HepG2 (cell line): ENCODE measurements at regions not wholly inside any gene's neighbourhood (a gene's known extent, or its start where the extent isn't known, plus 50 kb on each side); places are given as distances from the start of the nearest gene placed in this dataset.

ENCODE experiments used
- ATAC-seq: fragments of 200-7000 bp; cut with Tn5 transposase; 3 replicates; pipeline ENCODE4 v1.9.1; 2020; ENCODE audit warnings: mild to moderate bottlenecking, moderate library complexity
- BruUV-seq: library from RNA; stranded (reverse); fragments of 400-500 nt; replicated peaks from 2 replicates; lab custom pipeline; 2021; lab: Mats Ljungman, UMichigan
- CTCF ChIA-PET: fragments of 300-600 bp; formaldehyde crosslinking; extraction: SDS; loops from one replicate; lab custom pipeline; 2021; ENCODE audit warnings: low total read pairs, inconsistent platforms, low intra/inter-chr PET ratio; lab: Yijun Ruan, JAX
- POLR2A ChIA-PET: fragments of 350-600 bp; sonication (Branson Sonifier 250); formaldehyde crosslinking; loops from one replicate; lab custom pipeline; 2020; ENCODE audit warnings: antibody characterized with exemption, inconsistent platforms; lab: Yijun Ruan, JAX
- DNase-seq: peaks from one replicate; pipeline ENCODE4 v3.0.0-alpha.2; 2015; ENCODE audit warnings: low spot score
- FAIRE-seq: peaks from 3 replicates; lab custom pipeline; 2011; peaks lifted over from hg19 to GRCh38; lab: Jason Lieb, UNC
- H2AFZ ChIP-seq: one replicate; pipeline ENCODE4 v1.6.1; 2011; ENCODE audit warnings: low read length, inconsistent platforms
- H3K27ac ChIP-seq: fragments of 300-600 bp; 3 replicates; pipeline ENCODE4 v1.8.0; 2011; ENCODE audit warnings: mixed run types, mild to moderate bottlenecking, mixed read lengths, low read length, inconsistent platforms; ENCODE audit not compliant: insufficient read depth; ENCODE audit errors: extremely low read length
- H3K27me3 ChIP-seq, 2 experiments: fragments of 200-600 bp in 1 of 2; 2 replicates in 1 of 2; 3 replicates in 1 of 2; pipeline versions ENCODE4 v1.6.0 to v1.8.0; 2011; ENCODE audit warnings: low read length in 2 of 2, mild to moderate bottlenecking in 2 of 2, moderate library complexity in 2 of 2, inconsistent platforms in 1 of 2; ENCODE audit not compliant: insufficient read depth in 2 of 2, control insufficient read depth in 1 of 2
- H3K36me3 ChIP-seq, 2 experiments: fragments of 200-600 bp in 1 of 2; replicated peaks in 1 of 2; 2 replicates in 1 of 2; 3 replicates in 1 of 2; pipeline versions ENCODE4 v1.5.1 to v1.8.0; 2011; ENCODE audit warnings: low read length in 2 of 2, inconsistent platforms in 1 of 2; ENCODE audit not compliant: insufficient read depth in 2 of 2, control insufficient read depth in 1 of 2
- H3K4me1 ChIP-seq: 2 replicates; pipeline ENCODE4 v1.5.1; 2012; ENCODE audit warnings: low read length, inconsistent platforms; ENCODE audit not compliant: insufficient read depth
- H3K4me2 ChIP-seq: 2 replicates; pipeline ENCODE4 v1.6.0; 2011; ENCODE audit warnings: low read depth, low read length, inconsistent platforms
- H3K4me3 ChIP-seq, 3 experiments: fragments of 200-600 bp in 1 of 3; sonication (generic), shearing (Covaris generic) in 1 of 3; replicated peaks in 1 of 3; 2 replicates each; pipeline ENCODE4 v1.5.1; 2011 to 2016; ENCODE audit warnings: low read length in 3 of 3, inconsistent platforms in 2 of 3, low read depth in 2 of 3, mild to moderate bottlenecking in 2 of 3, control low read depth in 1 of 3, mixed read lengths in 1 of 3; ENCODE audit not compliant: insufficient read depth in 1 of 3
- H3K79me2 ChIP-seq: one replicate; pipeline ENCODE4 v1.6.1; 2011; ENCODE audit warnings: low read length, inconsistent platforms; ENCODE audit not compliant: insufficient read depth
- H3K9ac ChIP-seq: 2 replicates; pipeline ENCODE4 v1.6.0; 2011; ENCODE audit warnings: mild to moderate bottlenecking, low read depth, low read length, inconsistent platforms; ENCODE audit not compliant: insufficient read depth
- H3K9me3 ChIP-seq: 2 replicates; pipeline ENCODE4 v1.5.1; 2012; ENCODE audit warnings: mild to moderate bottlenecking, low read length
- H4K20me1 ChIP-seq: 2 replicates; pipeline ENCODE4 v1.6.0; 2011; ENCODE audit warnings: inconsistent platforms, mild to moderate bottlenecking, low read length, moderate library complexity; ENCODE audit not compliant: insufficient read depth
- ARNT ChIP-seq: fragments of 450-650 bp; IDR thresholded peaks from 2 replicates; pipeline ENCODE4 v1.6.1; 2017
- CBX5 ChIP-seq: sonication (generic); formaldehyde crosslinking; IDR thresholded peaks from 2 replicates; pipeline ENCODE4 v1.4.0; 2020; ENCODE audit warnings: missing genetic modification reagents, borderline replicate concordance
- CENPX ChIP-seq: sonication (generic); formaldehyde crosslinking; IDR thresholded peaks from 2 replicates; pipeline ENCODE4 v1.9.0; 2021; ENCODE audit warnings: mild to moderate bottlenecking, missing genetic modification reagents, moderate library complexity
- KLF15 ChIP-seq: sonication (generic); formaldehyde crosslinking; IDR thresholded peaks from 2 replicates; pipeline ENCODE4 v1.8.1; 2023; ENCODE audit warnings: borderline replicate concordance, mild to moderate bottlenecking, inconsistent platforms, missing genetic modification reagents, mixed read lengths
- RAD51 ChIP-seq: fragments of 450-650 bp; IDR thresholded peaks from 2 replicates; pipeline ENCODE4 v1.6.1; 2016; ENCODE audit warnings: borderline replicate concordance
- RBAK ChIP-seq: sonication (generic); formaldehyde crosslinking; IDR thresholded peaks from 2 replicates; pipeline ENCODE4 v1.5.1; 2020; ENCODE audit warnings: mild to moderate bottlenecking, missing genetic modification reagents
- RCOR2 ChIP-seq: IDR thresholded peaks from 2 replicates; pipeline ENCODE4 v1.6.1; 2016; ENCODE audit warnings: missing biosample characterization, missing genetic modification reagents
- REXO4 ChIP-seq: sonication (generic); formaldehyde crosslinking; IDR thresholded peaks from 2 replicates; pipeline ENCODE4 v1.8.0; 2022; ENCODE audit warnings: missing genetic modification reagents, mild to moderate bottlenecking, borderline replicate concordance
- RXRB ChIP-seq: IDR thresholded peaks from 2 replicates; pipeline ENCODE4 v1.6.1; 2016; ENCODE audit warnings: borderline replicate concordance, missing genetic modification reagents, missing compliant biosample characterization
- SMC3 ChIP-seq: IDR thresholded peaks from 2 replicates; pipeline ENCODE4 v1.6.1; 2011; ENCODE audit warnings: low read length, improper control_type of control experiment
- SP5 ChIP-seq: IDR thresholded peaks from 2 replicates; pipeline ENCODE4 v1.6.1; 2016; ENCODE audit warnings: low read depth, borderline replicate concordance
- SRY ChIP-seq: sonication (generic); formaldehyde crosslinking; IDR thresholded peaks from 2 replicates; pipeline ENCODE4 v1.8.0; 2022; ENCODE audit warnings: mild to moderate bottlenecking, missing genetic modification reagents
- ZFP82 ChIP-seq: sonication (generic); formaldehyde crosslinking; IDR thresholded peaks from 2 replicates; pipeline ENCODE4 v1.5.1; 2020; ENCODE audit warnings: mild to moderate bottlenecking, missing genetic modification reagents, borderline replicate concordance
- ZNF20 ChIP-seq: sonication (generic); formaldehyde crosslinking; IDR thresholded peaks from 2 replicates; pipeline ENCODE4 v1.4.0; 2020; ENCODE audit warnings: mild to moderate bottlenecking, moderate library complexity, missing genetic modification reagents
- ZNF225 ChIP-seq: sonication (generic); formaldehyde crosslinking; IDR thresholded peaks from 2 replicates; pipeline ENCODE4 v1.4.0; 2020; ENCODE audit warnings: mild to moderate bottlenecking, missing genetic modification reagents
- ZNF414 ChIP-seq: sonication (generic); formaldehyde crosslinking; IDR thresholded peaks from 2 replicates; pipeline ENCODE4 v1.5.0; 2020; ENCODE audit warnings: missing genetic modification reagents
- ZNF607 ChIP-seq: sonication (generic); formaldehyde crosslinking; IDR thresholded peaks from 2 replicates; pipeline ENCODE4 v1.5.1; 2020; ENCODE audit warnings: missing genetic modification reagents, mild to moderate bottlenecking, borderline replicate concordance
- ZNF678 ChIP-seq: sonication (generic); formaldehyde crosslinking; IDR thresholded peaks from 2 replicates; pipeline ENCODE4 v1.4.0; 2020; ENCODE audit warnings: mild to moderate bottlenecking, missing genetic modification reagents
- WGBS: methylation state at CpG from one replicate; pipeline ENCODE4 v1.1.6; 2017; ENCODE audit warnings: low lambda C conversion rate; 5-methylcytosine and 5-hydroxymethylcytosine counted together
- in situ Hi-C: cut with HindIII; loops from 2 replicates; pipeline ENCODE4 v1.10.0; 2017; ENCODE audit warnings: low pct_unique_long_range_greater_than_20kb; ENCODE audit not compliant: extremely low pct_ligation_motif_present
- intact Hi-C: fragments of 100-400 bp; cut with micrococcal nuclease; formaldehyde crosslinking; loops from one replicate; pipeline ENCODE4 v1.10.0; 2022; ENCODE audit not compliant: unreplicated experiment
- TF ChIP-seq, protein P1 (sequence below): sonication (generic); formaldehyde crosslinking; IDR thresholded peaks from 2 replicates; pipeline ENCODE4 v1.9.0; 2021; ENCODE audit warnings: missing genetic modification reagents, borderline replicate concordance
- TF ChIP-seq, protein P2 (sequence below): fragments of 450-650 bp; IDR thresholded peaks from 2 replicates; pipeline ENCODE4 v1.6.1; 2016

GRCh38 chr1:21346365-21347071 lies 56.3 kb upstream of the ECE1 start (continued):
- TF ChIP-seq, protein P1, sequence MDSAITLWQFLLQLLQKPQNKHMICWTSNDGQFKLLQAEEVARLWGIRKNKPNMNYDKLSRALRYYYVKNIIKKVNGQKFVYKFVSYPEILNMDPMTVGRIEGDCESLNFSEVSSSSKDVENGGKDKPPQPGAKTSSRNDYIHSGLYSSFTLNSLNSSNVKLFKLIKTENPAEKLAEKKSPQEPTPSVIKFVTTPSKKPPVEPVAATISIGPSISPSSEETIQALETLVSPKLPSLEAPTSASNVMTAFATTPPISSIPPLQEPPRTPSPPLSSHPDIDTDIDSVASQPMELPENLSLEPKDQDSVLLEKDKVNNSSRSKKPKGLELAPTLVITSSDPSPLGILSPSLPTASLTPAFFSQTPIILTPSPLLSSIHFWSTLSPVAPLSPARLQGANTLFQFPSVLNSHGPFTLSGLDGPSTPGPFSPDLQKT (CRISPR knock-in tag), result no peak
- TF ChIP-seq CENPX (CRISPR knock-in tag), result no peak
- no peak for TF ChIP-seq SP5 (CRISPR knock-in tag)
- TF ChIP-seq ZNF414 (CRISPR knock-in tag), result no peak
- no peak for TF ChIP-seq SMC3
- no peak for TF ChIP-seq RBAK

GRCh38 chr1:21344750-21345443 lies 54.6 kb upstream of the ECE1 start:
- WGBS, result 0% methylated on average over 5 of the region's 74 CpGs
- H4K20me1 ChIP-seq, result no peaks in the 10 kb centered on the region; the same call in none of the 2 replicates
- ChIA-PET CTCF (interaction anchor here (1.3 kb wide), 1 partner anchor 75 kb away, joined by 5 read pairs; no protein-coding TSS in a partner anchor), POLR2A (interaction anchor here (0.6 to 2.0 kb wide), 10 partner anchors 8 to 97 kb away, joined by 3 to 9 read pairs (median 5); no protein-coding TSS in a partner anchor)
- no peak for DNase-seq
- intact Hi-C loops, result no loop called here
- peak overlapping the region; percentile 92 for H3K4me2 ChIP-seq
- H3K9me3 ChIP-seq, result no peaks in the 10 kb centered on the region
- in situ Hi-C loops, result no loop called here
- H2AFZ ChIP-seq, result no peak overlapping the region
- FAIRE-seq, result no peak
- H3K79me2 ChIP-seq, result peaks cover 13% of the 10 kb centered on the region
- no peak overlapping the region for H3K27ac ChIP-seq
- H3K4me1 ChIP-seq, result peaks cover 71% of the 10 kb centered on the region
- H3K4me3 ChIP-seq, result peak overlapping the region; percentile 63 to 81 (median 71)
- ATAC-seq, result peak; percentile 42
- H3K27me3 ChIP-seq, result peaks cover 0 to 4% of the 10 kb centered on the region in 2 experiments; a peak in 2 of 5 replicates
- BruUV-seq, result no TSS peak
- H3K9ac ChIP-seq, result peak overlapping the region; percentile 57
- no peaks in the 10 kb centered on the region for H3K36me3 ChIP-seq
- TF ChIP-seq ZNF20 (no peak), CBX5 (CRISPR knock-in tag) (no peak), RAD51 (no peak), KLF15 (CRISPR knock-in tag) (no peak), RCOR2 (no peak), ZNF678 (CRISPR knock-in tag) (no peak), ARNT (no peak), ZFP82 (CRISPR knock-in tag) (no peak; the same call in 1 of the 2 replicates), SRY (CRISPR knock-in tag) (0 out of 2 replicates have a peak, but pooled peaks have one; percentile 38), REXO4 (CRISPR knock-in tag) (no peak), RXRB (CRISPR knock-in tag) (no peak), ZNF607 (CRISPR knock-in tag) (no peak), ZNF225 (CRISPR knock-in tag) (no peak)
- TF ChIP-seq, protein P2, sequence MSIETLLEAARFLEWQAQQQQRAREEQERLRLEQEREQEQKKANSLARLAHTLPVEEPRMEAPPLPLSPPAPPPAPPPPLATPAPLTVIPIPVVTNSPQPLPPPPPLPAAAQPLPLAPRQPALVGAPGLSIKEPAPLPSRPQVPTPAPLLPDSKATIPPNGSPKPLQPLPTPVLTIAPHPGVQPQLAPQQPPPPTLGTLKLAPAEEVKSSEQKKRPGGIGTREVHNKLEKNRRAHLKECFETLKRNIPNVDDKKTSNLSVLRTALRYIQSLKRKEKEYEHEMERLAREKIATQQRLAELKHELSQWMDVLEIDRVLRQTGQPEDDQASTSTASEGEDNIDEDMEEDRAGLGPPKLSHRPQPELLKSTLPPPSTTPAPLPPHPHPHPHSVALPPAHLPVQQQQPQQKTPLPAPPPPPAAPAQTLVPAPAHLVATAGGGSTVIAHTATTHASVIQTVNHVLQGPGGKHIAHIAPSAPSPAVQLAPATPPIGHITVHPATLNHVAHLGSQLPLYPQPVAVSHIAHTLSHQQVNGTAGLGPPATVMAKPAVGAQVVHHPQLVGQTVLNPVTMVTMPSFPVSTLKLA, result no peak
